Naive thymus-derived CD4-positive, alpha-beta T cell (primary cell): ENCODE measurements at regions not wholly inside any gene's neighbourhood (a gene's known extent, or its start where the extent isn't known, plus 50 kb on each side); places are given as distances from the start of the nearest gene placed in this dataset.

ENCODE experiments used
- ATAC-seq: fragments of 150-1000 bp; cut with Tn5 transposase; 2 replicates; pipeline ENCODE4 v1.10.0; 2021; ENCODE audit warnings: mild to moderate bottlenecking, moderate library complexity
- CTCF ChIA-PET: fragments of 350-600 bp; sonication (Branson Sonifier 250); formaldehyde crosslinking; loops from one replicate; lab custom pipeline; 2021; ENCODE audit warnings: antibody characterized with exemption; lab: Charles Lee
- POLR2A ChIA-PET: fragments of 350-600 bp; sonication (Branson Sonifier 250); formaldehyde crosslinking; loops from one replicate; lab custom pipeline; 2021; ENCODE audit warnings: antibody characterized with exemption, inconsistent platforms; lab: Charles Lee
- DNase-seq, 9 donors: peaks; one replicate each; pipeline versions ENCODE4 v3.0.0 to v3.0.0-alpha.2; 2020 to 2022; ENCODE audit warnings: mixed read lengths in 1 of 9
- H3K27ac ChIP-seq: one replicate; pipeline ENCODE4 v1.7.0; 2013; ENCODE audit warnings: mild to moderate bottlenecking, low read depth, low read length, moderate library complexity
- H3K27me3 ChIP-seq, 2 donors: one replicate each; pipeline ENCODE4 v1.7.0; 2013; ENCODE audit warnings: low read length in 2 of 2, mild to moderate bottlenecking in 2 of 2, moderate library complexity in 2 of 2; ENCODE audit not compliant: control insufficient read depth in 2 of 2, insufficient read depth in 2 of 2
- H3K36me3 ChIP-seq, 3 experiments: 1 replicate in 2 of 3; 2 replicates in 1 of 3; pipeline ENCODE4 v1.7.0; 2013; ENCODE audit warnings: low read length in 3 of 3, mild to moderate bottlenecking in 3 of 3, moderate library complexity in 1 of 3; ENCODE audit not compliant: insufficient read depth in 3 of 3, control insufficient read depth in 2 of 3
- H3K4me1 ChIP-seq, 2 donors: one replicate each; pipeline ENCODE4 v1.7.0; 2013; ENCODE audit warnings: low read length in 2 of 2, mild to moderate bottlenecking in 2 of 2, moderate library complexity in 1 of 2; ENCODE audit not compliant: control insufficient read depth in 2 of 2, insufficient read depth in 2 of 2
- H3K4me3 ChIP-seq: 2 replicates; pipeline ENCODE4 v1.7.0; 2013; ENCODE audit warnings: mild to moderate bottlenecking, low read length
- H3K9me3 ChIP-seq, 3 experiments: 1 replicate in 2 of 3; 2 replicates in 1 of 3; pipeline ENCODE4 v1.7.0; 2013; ENCODE audit warnings: low read length in 3 of 3; ENCODE audit not compliant: control insufficient read depth in 2 of 3
- H3K27ac Mint-ChIP-seq, 9 donors: one replicate each; pipeline ENCODE4 v1.8.0; 2020 to 2022; ENCODE audit warnings: mixed read lengths in 9 of 9, mild to moderate bottlenecking in 8 of 9, moderate library complexity in 5 of 9, inconsistent platforms in 2 of 9
- H3K27me3 Mint-ChIP-seq, 5 donors: one replicate each; pipeline ENCODE4 v1.8.0; 2021 to 2022; ENCODE audit warnings: mixed read lengths in 5 of 5, mild to moderate bottlenecking in 1 of 5
- H3K36me3 Mint-ChIP-seq, 5 donors: one replicate each; pipeline ENCODE4 v1.8.0; 2020 to 2022; ENCODE audit warnings: mixed read lengths in 5 of 5, mild to moderate bottlenecking in 3 of 5, inconsistent platforms in 1 of 5
- H3K4me1 Mint-ChIP-seq, 7 donors: one replicate each; pipeline ENCODE4 v1.8.0; 2020 to 2022; ENCODE audit warnings: mixed read lengths in 7 of 7, mild to moderate bottlenecking in 3 of 7, inconsistent platforms in 1 of 7
- H3K4me3 Mint-ChIP-seq, 10 donors: one replicate each; pipeline ENCODE4 v1.8.0; 2020 to 2022; ENCODE audit warnings: mild to moderate bottlenecking in 10 of 10, mixed read lengths in 10 of 10, moderate library complexity in 6 of 10, inconsistent platforms in 2 of 10
- H3K9me3 Mint-ChIP-seq, 11 donors: one replicate each; pipeline ENCODE4 v1.8.0; 2020 to 2022; ENCODE audit warnings: mixed read lengths in 11 of 11, mild to moderate bottlenecking in 4 of 11, inconsistent platforms in 1 of 11, moderate library complexity in 1 of 11
- intact Hi-C, 2 donors: fragments of 100-400 bp; cut with micrococcal nuclease; formaldehyde crosslinking; loops; one replicate each; pipeline ENCODE4 v1.15.1; 2023

DNA sequence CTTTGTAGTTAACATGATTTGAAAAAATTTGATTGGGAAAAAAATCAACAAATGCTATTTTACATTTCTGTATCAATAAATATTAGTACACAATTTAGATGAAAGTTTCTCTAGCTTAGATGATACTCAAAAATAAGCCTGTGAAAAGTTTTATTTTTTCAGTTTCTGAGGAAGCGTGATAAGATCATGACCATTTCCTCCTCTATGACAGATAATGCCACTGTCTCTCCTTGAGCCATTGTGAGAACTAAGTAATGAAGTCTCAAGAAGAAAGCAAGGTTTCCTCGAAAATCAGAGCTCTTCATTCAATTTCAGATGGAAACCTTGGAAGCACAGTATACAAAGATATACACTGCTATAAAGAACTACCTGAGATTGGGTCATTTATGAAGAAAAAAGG is 395.0 kb downstream of the HDGFL1 start:
- Mint-ChIP-seq H3K9me3 (peaks cover 0 to 11% (median 0%) of the 10 kb centered on the region in 11 donors), H3K27me3 (peaks cover 0 to 3% (median 0%) of the 10 kb centered on the region in 5 donors), H3K4me1 (peaks cover 0 to 3% (median 0%) of the 10 kb centered on the region in 7 donors), H3K36me3 (peaks cover 0 to 4% (median 0%) of the 10 kb centered on the region in 5 donors), H3K27ac (no peak overlapping the region), H3K4me3 (no peak overlapping the region)
- no peak overlapping the region for H3K4me3 ChIP-seq
- ChIA-PET POLR2A (no interaction called here), CTCF (no interaction called here)
- no peaks in the 10 kb centered on the region for H3K27me3 ChIP-seq
- intact Hi-C loops, result no loop called here
- DNase-seq (no peak), ATAC-seq (no peak)
- H3K36me3 ChIP-seq, result no peaks in the 10 kb centered on the region
- H3K27ac ChIP-seq, result no peak overlapping the region
- H3K9me3 ChIP-seq, result no peaks in the 10 kb centered on the region
- H3K4me1 ChIP-seq, result no peaks in the 10 kb centered on the region

DNA sequence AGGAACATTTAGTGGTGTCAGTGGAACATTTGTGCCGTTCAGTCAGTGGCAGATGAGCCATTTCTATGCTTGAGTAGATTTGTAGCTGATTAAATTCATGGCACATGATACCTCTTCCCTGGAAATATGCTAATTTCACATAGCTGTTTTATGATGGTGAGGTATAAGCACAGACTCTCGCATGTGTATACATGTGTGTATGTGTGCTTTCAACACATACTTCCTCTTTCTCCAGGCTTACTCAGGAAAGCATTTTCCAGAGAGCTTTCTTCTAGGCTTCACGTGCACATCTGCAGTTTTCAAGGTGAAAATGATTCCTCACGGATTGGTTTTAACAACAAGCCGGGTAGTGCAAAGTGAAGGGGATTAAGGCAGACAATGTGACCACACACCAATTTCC is 396.5 kb downstream of the HDGFL1 start:
- Mint-ChIP-seq H3K27me3 (peaks cover 0 to 3% (median 0%) of the 10 kb centered on the region in 5 donors), H3K4me1 (peaks cover 0 to 3% (median 0%) of the 10 kb centered on the region in 7 donors), H3K4me3 (no peak overlapping the region), H3K9me3 (peaks cover 0 to 10% (median 0%) of the 10 kb centered on the region in 11 donors), H3K27ac (no peak overlapping the region), H3K36me3 (peaks cover 0 to 4% (median 0%) of the 10 kb centered on the region in 5 donors)
- H3K9me3 ChIP-seq, result no peaks in the 10 kb centered on the region
- H3K27me3 ChIP-seq, result no peaks in the 10 kb centered on the region
- no peaks in the 10 kb centered on the region for H3K4me1 ChIP-seq
- no peak overlapping the region for H3K27ac ChIP-seq
- no peak for ATAC-seq
- CTCF ChIA-PET, result no interaction called here
- H3K4me3 ChIP-seq, result no peak overlapping the region
- no peaks in the 10 kb centered on the region for H3K36me3 ChIP-seq
- POLR2A ChIA-PET, result interaction anchor here (0.6 kb wide), 1 partner anchor 1117 kb away, joined by 3 read pairs; no protein-coding TSS in a partner anchor
- intact Hi-C loops, result no loop called here
- DNase-seq, result no peak

DNA sequence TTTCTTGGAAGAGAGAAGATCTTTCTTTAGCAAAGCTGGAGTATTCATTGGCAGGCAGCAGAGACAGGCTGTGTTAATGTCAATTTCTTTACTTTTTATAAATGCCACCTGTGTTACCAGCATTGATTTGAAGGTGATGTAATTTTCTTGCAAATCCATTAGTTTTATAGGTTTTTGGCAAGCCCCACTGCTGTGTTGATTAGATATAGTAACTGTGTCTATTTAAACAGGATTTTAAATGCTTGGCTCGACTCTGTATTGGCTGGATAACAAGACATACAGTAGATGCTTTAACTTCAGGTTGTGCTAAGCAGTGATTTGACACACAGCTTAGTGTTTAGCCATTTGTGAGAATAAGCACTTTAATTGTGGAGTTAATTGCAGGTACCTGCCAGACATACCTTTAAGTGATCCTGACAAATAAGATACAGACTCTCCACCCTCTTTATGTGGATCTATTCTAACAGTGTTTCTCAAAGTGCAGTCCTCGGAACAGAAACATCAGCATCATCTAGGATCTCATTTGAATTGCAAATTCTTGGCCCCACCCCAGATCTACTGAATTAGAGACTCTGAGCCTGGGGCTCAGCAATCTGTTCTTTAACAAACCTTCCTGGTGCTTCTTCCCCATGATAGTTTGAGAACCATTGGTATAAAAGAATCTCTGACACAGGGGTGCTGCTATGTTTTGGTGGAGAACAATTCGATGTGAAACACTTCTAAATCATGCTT is 397.5 kb downstream of the HDGFL1 start:
- no peak for DNase-seq
- Mint-ChIP-seq H3K27me3 (peaks cover 0 to 3% (median 0%) of the 10 kb centered on the region in 5 donors), H3K27ac (no peak overlapping the region), H3K4me3 (no peak overlapping the region), H3K4me1 (peaks cover 0 to 3% (median 0%) of the 10 kb centered on the region in 7 donors), H3K9me3 (peaks cover 0 to 8% (median 0%) of the 10 kb centered on the region in 11 donors), H3K36me3 (peaks cover 0 to 4% (median 0%) of the 10 kb centered on the region in 5 donors)
- Histone ChIP-seq H3K27me3 (no peaks in the 10 kb centered on the region), H3K27ac (no peak overlapping the region), H3K9me3 (no peaks in the 10 kb centered on the region), H3K4me3 (no peak overlapping the region), H3K4me1 (no peaks in the 10 kb centered on the region), H3K36me3 (no peaks in the 10 kb centered on the region)
- intact Hi-C loops, result no loop called here
- no peak for ATAC-seq
- CTCF ChIA-PET, result no interaction called here
- POLR2A ChIA-PET, result no interaction called here

DNA sequence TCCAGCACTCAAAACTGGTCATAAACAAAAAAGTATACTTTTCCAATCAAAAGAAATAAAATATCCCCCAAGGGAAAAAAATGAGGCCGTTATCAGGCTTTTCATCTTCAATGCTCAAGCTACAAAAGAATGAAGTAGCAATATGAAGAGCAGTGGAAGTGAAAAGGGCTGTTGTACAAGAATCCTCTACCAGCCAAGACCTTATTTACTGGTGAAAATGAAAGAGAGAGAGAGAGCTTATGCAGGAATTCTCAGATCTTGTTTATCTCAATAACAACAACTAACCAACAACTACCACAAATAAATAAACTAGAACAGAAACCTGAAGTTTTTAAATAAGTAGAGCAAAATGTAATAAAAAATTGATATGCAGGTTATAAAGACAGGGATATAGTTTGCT is 400.6 kb downstream of the HDGFL1 start:
- H3K27me3 Mint-ChIP-seq, result no peaks in the 10 kb centered on the region
- no peak overlapping the region for H3K4me3 Mint-ChIP-seq
- peaks cover 0 to 5% (median 0%) of the 10 kb centered on the region in 11 donors for H3K9me3 Mint-ChIP-seq
- Histone ChIP-seq H3K27me3 (no peaks in the 10 kb centered on the region), H3K4me3 (no peak overlapping the region), H3K9me3 (no peaks in the 10 kb centered on the region), H3K36me3 (no peaks in the 10 kb centered on the region), H3K27ac (no peak overlapping the region), H3K4me1 (no peaks in the 10 kb centered on the region)
- H3K36me3 Mint-ChIP-seq, result peaks cover 0 to 4% (median 0%) of the 10 kb centered on the region in 5 donors
- H3K4me1 Mint-ChIP-seq, result no peaks in the 10 kb centered on the region
- no peak overlapping the region for H3K27ac Mint-ChIP-seq
- CTCF ChIA-PET, result no interaction called here
- intact Hi-C loops, result no loop called here
- no peak for DNase-seq
- POLR2A ChIA-PET, result no interaction called here
- ATAC-seq, result no peak

DNA sequence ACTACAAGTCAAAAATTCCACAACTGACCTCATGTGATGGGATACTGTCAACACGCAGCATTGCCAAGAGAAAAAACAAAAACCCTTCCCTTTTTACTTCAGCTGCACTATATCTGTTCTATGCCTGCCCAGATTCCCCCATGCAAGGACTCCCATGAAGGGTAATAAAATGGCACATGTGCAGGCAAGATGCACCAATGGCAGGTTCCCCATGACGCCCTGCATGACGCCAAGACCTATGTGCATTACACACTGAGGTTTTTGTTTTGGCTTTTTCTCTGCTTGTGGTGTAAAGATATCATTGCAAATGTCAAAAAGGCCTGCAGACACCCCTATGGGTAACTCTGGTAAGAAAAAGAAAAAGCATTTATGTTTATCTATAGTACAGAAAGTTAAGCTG is 403.4 kb downstream of the HDGFL1 start:
- intact Hi-C loops, result no loop called here
- ChIA-PET POLR2A (no interaction called here), CTCF (no interaction called here)
- Histone ChIP-seq H3K36me3 (no peaks in the 10 kb centered on the region), H3K9me3 (no peaks in the 10 kb centered on the region), H3K27ac (no peak overlapping the region), H3K27me3 (no peaks in the 10 kb centered on the region), H3K4me1 (no peaks in the 10 kb centered on the region), H3K4me3 (no peak overlapping the region)
- DNase-seq (no peak), ATAC-seq (no peak)
- H3K27ac Mint-ChIP-seq, result no peak overlapping the region
- no peaks in the 10 kb centered on the region for H3K4me1 Mint-ChIP-seq
- H3K9me3 Mint-ChIP-seq, result peaks cover 0 to 5% (median 0%) of the 10 kb centered on the region in 11 donors
- H3K4me3 Mint-ChIP-seq, result no peak overlapping the region
- H3K27me3 Mint-ChIP-seq, result no peaks in the 10 kb centered on the region
- H3K36me3 Mint-ChIP-seq, result peaks cover 0 to 4% (median 0%) of the 10 kb centered on the region in 5 donors

DNA sequence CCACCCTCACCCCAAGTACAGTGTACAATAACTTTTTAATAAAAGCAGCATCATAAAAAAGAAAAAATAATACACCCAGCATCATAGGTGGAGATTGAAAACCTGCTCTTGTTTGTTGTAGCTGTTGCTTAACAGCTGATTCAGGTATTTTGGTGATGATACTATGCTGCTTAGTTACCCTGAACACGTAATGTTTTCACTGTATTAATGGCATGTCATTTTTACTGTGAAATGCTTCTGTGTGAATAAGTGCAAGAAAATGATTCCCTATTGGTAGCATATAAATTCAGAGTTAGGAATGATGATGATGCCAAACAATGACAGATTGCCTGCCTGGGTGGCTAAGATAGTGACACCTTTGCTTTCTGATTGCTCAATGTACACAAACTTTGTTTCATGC is 405.7 kb downstream of the HDGFL1 start:
- ATAC-seq, result no peak
- no peaks in the 10 kb centered on the region for H3K27me3 ChIP-seq
- no peaks in the 10 kb centered on the region for H3K9me3 ChIP-seq
- no peaks in the 10 kb centered on the region for H3K36me3 ChIP-seq
- Mint-ChIP-seq H3K27me3 (peaks cover 0 to 4% (median 0%) of the 10 kb centered on the region in 5 donors), H3K36me3 (no peaks in the 10 kb centered on the region), H3K4me1 (no peaks in the 10 kb centered on the region), H3K27ac (no peak overlapping the region), H3K4me3 (no peak overlapping the region), H3K9me3 (peaks cover 0 to 7% (median 1%) of the 10 kb centered on the region in 11 donors)
- H3K4me3 ChIP-seq, result no peak overlapping the region
- ChIA-PET CTCF (no interaction called here), POLR2A (no interaction called here)
- H3K27ac ChIP-seq, result no peak overlapping the region
- DNase-seq, result no peak
- intact Hi-C loops, result no loop called here
- H3K4me1 ChIP-seq, result no peaks in the 10 kb centered on the region

DNA sequence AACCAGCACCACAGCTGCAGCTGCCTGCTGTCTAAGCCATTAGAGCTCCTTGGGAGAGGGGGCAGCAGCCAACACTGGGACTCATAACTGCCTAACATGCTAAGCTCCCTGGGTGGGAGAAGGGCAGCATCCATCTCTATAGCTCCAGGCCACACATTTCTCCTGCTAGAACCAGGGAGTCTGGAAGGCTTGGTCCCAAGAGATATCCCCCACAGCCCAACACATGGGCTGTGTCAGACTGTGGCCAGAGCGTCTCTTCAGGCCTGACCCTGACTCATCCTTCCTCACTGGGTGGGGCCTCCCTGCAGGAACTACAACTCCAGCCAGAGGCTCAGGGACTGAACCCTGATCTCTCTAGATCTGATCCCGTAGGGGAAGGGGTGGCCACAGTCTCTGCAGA is 411.1 kb downstream of the HDGFL1 start:
- Mint-ChIP-seq H3K36me3 (no peaks in the 10 kb centered on the region), H3K27ac (no peak overlapping the region)
- intact Hi-C loops, result no loop called here

More for the DNA sequence above, 411.1 kb downstream of the HDGFL1 start:
- Histone ChIP-seq H3K27ac (no peak overlapping the region), H3K4me1 (no peaks in the 10 kb centered on the region), H3K36me3 (no peaks in the 10 kb centered on the region), H3K27me3 (no peaks in the 10 kb centered on the region), H3K4me3 (no peak overlapping the region), H3K9me3 (no peaks in the 10 kb centered on the region)
- no peak overlapping the region for H3K4me3 Mint-ChIP-seq
- ChIA-PET CTCF (no interaction called here), POLR2A (no interaction called here)
- H3K27me3 Mint-ChIP-seq, result peaks cover 0 to 4% (median 0%) of the 10 kb centered on the region in 5 donors
- DNase-seq (no peak), ATAC-seq (no peak)
- no peaks in the 10 kb centered on the region for H3K4me1 Mint-ChIP-seq
- H3K9me3 Mint-ChIP-seq, result peaks cover 0 to 12% (median 5%) of the 10 kb centered on the region in 11 donors
